ENCODE measurements at regions not wholly inside any gene's neighbourhood (a gene's known extent, or its start where the extent isn't known, plus 50 kb on each side); places are given as distances from the start of the nearest gene placed in this dataset.
"Not testable (repeated sequence)": the region's sequence is repeated elsewhere in the genome, so short reads cannot be mapped to it uniquely, and the experiment has no call there.

DNA sequence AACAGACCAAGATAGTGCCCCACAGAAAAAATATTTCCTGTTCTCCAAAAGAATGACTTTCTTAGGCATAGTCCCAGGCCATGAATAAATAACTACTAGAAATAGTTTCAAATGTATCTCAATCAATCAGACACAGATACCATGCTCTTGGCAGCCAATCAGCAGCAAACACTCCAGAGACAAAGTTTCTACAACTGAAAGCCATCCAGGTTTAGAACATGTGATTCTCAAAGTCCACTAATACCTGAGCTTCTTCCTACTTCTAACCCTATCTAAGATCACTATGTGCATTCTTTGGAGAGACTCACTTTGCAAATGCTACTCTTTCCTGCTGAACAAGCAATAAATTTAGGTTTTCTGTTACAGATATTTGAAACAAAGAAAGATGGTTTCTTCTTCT is 425.8 kb upstream of the GRIN3A start:
- DNase-seq (ENCODE audit: low read depth) = no peak
- ChIA-PET CTCF (no interaction called here), POLR2A (no interaction called here)
- H3K27me3 ChIP-seq (ENCODE audit: control insufficient read depth, insufficient read depth, low read length) = no peaks in the 10 kb centered on the region
- no peak overlapping the region for H3K4me3 ChIP-seq (ENCODE audit: low read depth, low read length)
- H3K36me3 ChIP-seq (ENCODE audit: control insufficient read depth, insufficient read depth, low read length) = no peaks in the 10 kb centered on the region
- TF ChIP-seq, protein P1, sequence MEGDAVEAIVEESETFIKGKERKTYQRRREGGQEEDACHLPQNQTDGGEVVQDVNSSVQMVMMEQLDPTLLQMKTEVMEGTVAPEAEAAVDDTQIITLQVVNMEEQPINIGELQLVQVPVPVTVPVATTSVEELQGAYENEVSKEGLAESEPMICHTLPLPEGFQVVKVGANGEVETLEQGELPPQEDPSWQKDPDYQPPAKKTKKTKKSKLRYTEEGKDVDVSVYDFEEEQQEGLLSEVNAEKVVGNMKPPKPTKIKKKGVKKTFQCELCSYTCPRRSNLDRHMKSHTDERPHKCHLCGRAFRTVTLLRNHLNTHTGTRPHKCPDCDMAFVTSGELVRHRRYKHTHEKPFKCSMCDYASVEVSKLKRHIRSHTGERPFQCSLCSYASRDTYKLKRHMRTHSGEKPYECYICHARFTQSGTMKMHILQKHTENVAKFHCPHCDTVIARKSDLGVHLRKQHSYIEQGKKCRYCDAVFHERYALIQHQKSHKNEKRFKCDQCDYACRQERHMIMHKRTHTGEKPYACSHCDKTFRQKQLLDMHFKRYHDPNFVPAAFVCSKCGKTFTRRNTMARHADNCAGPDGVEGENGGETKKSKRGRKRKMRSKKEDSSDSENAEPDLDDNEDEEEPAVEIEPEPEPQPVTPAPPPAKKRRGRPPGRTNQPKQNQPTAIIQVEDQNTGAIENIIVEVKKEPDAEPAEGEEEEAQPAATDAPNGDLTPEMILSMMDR (IDR thresholded peaks at IDR 0.05; ENCODE audit: insufficient read depth, low read depth, low read length) = no peak

DNA sequence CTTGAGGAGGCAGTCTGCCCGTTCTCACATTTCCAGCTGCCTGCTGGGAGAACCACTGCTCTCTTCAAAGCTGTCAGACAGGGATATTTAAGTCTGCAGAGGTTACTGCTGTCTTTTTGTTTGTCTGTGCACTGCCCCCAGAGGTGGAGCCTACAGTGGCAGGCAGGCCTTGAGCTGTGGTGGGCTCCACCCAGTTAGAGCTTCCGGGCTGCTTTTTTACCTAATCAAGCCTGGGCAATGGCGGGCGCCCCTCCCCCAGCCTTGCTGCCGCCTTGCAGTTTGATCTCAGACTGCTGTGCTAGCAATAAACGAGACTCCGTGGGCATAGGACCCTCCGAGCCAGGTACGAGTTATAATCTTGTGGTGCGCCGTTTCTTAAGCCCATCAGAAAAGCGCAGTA is 414.6 kb upstream of the GRIN3A start:
- H3K36me3 ChIP-seq (ENCODE audit: control insufficient read depth, insufficient read depth, low read length); CTCF ChIA-PET; H3K27me3 ChIP-seq (ENCODE audit: control insufficient read depth, insufficient read depth, low read length); POLR2A ChIA-PET; DNase-seq (ENCODE audit: low read depth); H3K4me3 ChIP-seq (ENCODE audit: low read depth, low read length): not testable (repeated sequence)

DNA sequence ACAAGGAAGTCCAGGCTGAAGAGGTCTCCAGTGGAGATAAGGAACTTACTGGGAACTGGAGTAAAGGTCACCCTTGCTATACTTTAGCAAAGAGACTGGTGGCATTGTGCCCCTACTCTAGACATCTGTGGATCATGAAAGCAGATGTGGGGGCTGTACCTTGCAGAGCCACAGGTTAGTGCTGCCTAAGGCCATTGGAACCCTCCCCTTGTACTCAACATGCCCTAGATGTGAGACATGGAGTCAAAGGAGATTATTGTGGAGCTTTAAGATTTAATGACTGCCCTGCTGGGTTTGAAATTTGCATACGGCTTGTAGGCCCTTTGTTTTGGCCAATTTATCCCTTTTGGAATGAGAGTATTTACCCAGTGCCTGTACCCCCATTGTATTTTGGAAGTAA is 397.3 kb upstream of the GRIN3A start:
- Histone ChIP-seq H3K27me3 (ENCODE audit: control insufficient read depth, insufficient read depth, low read length) (no peaks in the 10 kb centered on the region), H3K36me3 (ENCODE audit: control insufficient read depth, insufficient read depth, low read length) (no peaks in the 10 kb centered on the region), H3K4me3 (ENCODE audit: low read depth, low read length) (no peak overlapping the region)
- no peak for DNase-seq (ENCODE audit: low read depth)
- CTCF ChIA-PET = no interaction called here
- TF ChIP-seq, protein P1 (IDR thresholded peaks at IDR 0.05; ENCODE audit: insufficient read depth, low read depth, low read length) = no peak
- POLR2A ChIA-PET = no interaction called here

DNA sequence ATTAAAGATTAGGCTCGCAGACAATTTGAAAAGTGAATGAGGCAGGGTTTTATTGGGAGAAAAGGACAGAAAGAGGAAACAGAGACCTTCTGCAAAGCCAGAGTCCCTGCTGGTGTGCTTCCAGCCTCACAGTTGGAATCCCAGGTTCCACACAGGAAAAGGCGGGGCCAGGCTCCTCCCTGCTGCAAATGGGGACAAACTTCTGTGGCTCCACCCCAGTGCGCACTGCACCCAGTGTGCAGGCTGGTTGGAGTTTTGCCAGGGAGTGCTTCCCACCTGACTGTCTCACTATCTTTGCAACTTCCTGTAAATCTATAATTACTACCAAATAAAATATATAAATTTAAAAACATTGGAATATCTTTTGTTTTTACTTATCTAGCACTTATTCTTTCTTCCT is 386.0 kb upstream of the GRIN3A start:
- ChIA-PET POLR2A (no interaction called here), CTCF (no interaction called here)
- H3K4me3 ChIP-seq (ENCODE audit: low read depth, low read length) = no peak overlapping the region
- TF ChIP-seq, protein P1 (IDR thresholded peaks at IDR 0.05; ENCODE audit: insufficient read depth, low read depth, low read length) = no peak
- H3K27me3 ChIP-seq (ENCODE audit: control insufficient read depth, insufficient read depth, low read length) = no peaks in the 10 kb centered on the region
- no peak for DNase-seq (ENCODE audit: low read depth)
- no peaks in the 10 kb centered on the region for H3K36me3 ChIP-seq (ENCODE audit: control insufficient read depth, insufficient read depth, low read length)

DNA sequence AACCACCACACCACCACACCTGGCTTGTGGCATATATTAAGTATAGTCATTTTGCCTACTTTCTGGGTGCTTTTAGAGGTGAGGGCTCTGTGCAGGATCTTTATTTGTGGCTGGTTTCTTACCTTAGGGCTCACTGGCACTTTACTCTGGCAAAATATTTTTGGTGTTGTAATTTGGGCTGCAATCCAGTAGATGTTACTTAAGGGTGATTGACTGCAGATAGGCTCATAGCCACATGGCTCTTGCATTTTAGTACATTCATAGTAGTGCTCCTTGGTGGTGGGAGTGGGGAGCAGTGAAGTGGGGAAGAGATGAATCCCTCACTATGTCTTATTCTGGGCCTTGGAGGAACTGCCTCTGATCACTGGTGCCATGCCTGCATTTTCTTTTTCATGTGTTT is 376.1 kb upstream of the GRIN3A start:
- ChIA-PET CTCF (no interaction called here), POLR2A (no interaction called here)
- TF ChIP-seq, protein P1 (IDR thresholded peaks at IDR 0.05; ENCODE audit: insufficient read depth, low read depth, low read length) = no peak
- no peak overlapping the region for H3K4me3 ChIP-seq (ENCODE audit: low read depth, low read length)
- no peaks in the 10 kb centered on the region for H3K27me3 ChIP-seq (ENCODE audit: control insufficient read depth, insufficient read depth, low read length)
- H3K36me3 ChIP-seq (ENCODE audit: control insufficient read depth, insufficient read depth, low read length) = no peaks in the 10 kb centered on the region
- no peak for DNase-seq (ENCODE audit: low read depth)

DNA sequence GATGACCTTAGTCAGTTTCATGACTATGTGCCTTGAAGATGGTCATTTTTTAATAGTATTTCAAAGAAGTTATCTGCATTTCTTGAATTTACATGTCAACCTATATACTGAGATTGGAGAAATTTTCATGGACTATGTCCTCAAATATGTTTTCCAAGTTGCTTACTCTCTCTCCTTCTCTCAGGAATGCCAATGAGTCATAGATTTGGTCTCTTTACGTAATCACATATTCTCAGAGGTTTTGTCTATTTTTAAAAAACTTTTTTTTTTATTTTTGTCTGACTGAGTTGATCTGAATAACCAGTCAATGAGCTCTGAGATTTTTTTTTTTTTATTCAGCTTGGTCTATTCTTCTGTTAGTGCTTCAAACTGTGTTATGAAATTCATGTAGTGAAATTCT is 374.7 kb upstream of the GRIN3A start:
- Histone ChIP-seq H3K27me3 (ENCODE audit: control insufficient read depth, insufficient read depth, low read length) (no peaks in the 10 kb centered on the region), H3K4me3 (ENCODE audit: low read depth, low read length) (no peak overlapping the region), H3K36me3 (ENCODE audit: control insufficient read depth, insufficient read depth, low read length) (no peaks in the 10 kb centered on the region)
- POLR2A ChIA-PET = no interaction called here
- DNase-seq (ENCODE audit: low read depth) = no peak
- TF ChIP-seq, protein P1 (IDR thresholded peaks at IDR 0.05; ENCODE audit: insufficient read depth, low read depth, low read length) = no peak
- CTCF ChIA-PET = no interaction called here

Data from BJ (cell line).